ENCODE measurements at regions not wholly inside any gene's neighbourhood (a gene's known extent, or its start where the extent isn't known, plus 50 kb on each side); places are given as distances from the start of the nearest gene placed in this dataset.

GRCh38 chr15:98123834-98124233 lies 163.3 kb downstream of the ARRDC4 start:
- Histone ChIP-seq H3K36me3 (ENCODE audit: control insufficient read depth in 1 of 2, insufficient read depth in 2 of 2, low read length in 1 of 2) (no peaks in the 10 kb centered on the region), H3K4me3 (ENCODE audit: low read length in 2 of 2) (no peak overlapping the region), H3K4me1 (ENCODE audit: control insufficient read depth in 1 of 2, insufficient read depth in 2 of 2, low read length in 2 of 2) (no peaks in the 10 kb centered on the region), H3K27me3 (ENCODE audit: control insufficient read depth in 1 of 2, insufficient read depth in 2 of 2, low read length in 1 of 2) (peaks cover 0 to 3% of the 10 kb centered on the region in 2 donors), H3K27ac (ENCODE audit: low read depth in 1 of 2, low read length in 2 of 2) (no peak overlapping the region), H3K9me3 (ENCODE audit: control insufficient read depth, low read length) (no peaks in the 10 kb centered on the region)
- intact Hi-C loops (cut with DNase I) = no loop called here
- WGBS, 2 donors = 65 to 68% methylated on average over 6 of the region's 6 CpGs
- no peak for ATAC-seq (ENCODE audit: low FRiP score)
- DNase-seq = no peak

GRCh38 chr15:98124581-98124980 lies 164.1 kb downstream of the ARRDC4 start:
- DNase-seq = no peak
- no peak for ATAC-seq (ENCODE audit: low FRiP score)
- 41 to 51% methylated on average over 6 of the region's 6 CpGs for WGBS, 2 donors

GRCh38 chr15:98126326-98127085 lies 166.0 kb downstream of the ARRDC4 start:
- intact Hi-C loops (cut with DNase I) = no loop called here
- H3K27me3 ChIP-seq (ENCODE audit: control insufficient read depth in 1 of 2, insufficient read depth in 2 of 2, low read length in 1 of 2) = no peaks in the 10 kb centered on the region
- H3K27ac ChIP-seq (ENCODE audit: low read depth in 1 of 2, low read length in 2 of 2) = no peak overlapping the region
- H3K36me3 ChIP-seq (ENCODE audit: control insufficient read depth in 1 of 2, insufficient read depth in 2 of 2, low read length in 1 of 2) = no peaks in the 10 kb centered on the region
- H3K9me3 ChIP-seq (ENCODE audit: control insufficient read depth, low read length) = peaks cover 1% of the 10 kb centered on the region
- H3K4me1 ChIP-seq (ENCODE audit: control insufficient read depth in 1 of 2, insufficient read depth in 2 of 2, low read length in 2 of 2) = no peaks in the 10 kb centered on the region
- DNase-seq = no peak
- WGBS, 2 donors = 74 to 77% methylated on average over 8 of the region's 8 CpGs
- no peak for ATAC-seq (ENCODE audit: low FRiP score)
- no peak overlapping the region for H3K4me3 ChIP-seq (ENCODE audit: low read length in 2 of 2)

More at GRCh38 chr15:98124581-98124980, 164.1 kb downstream of the ARRDC4 start:
- no peaks in the 10 kb centered on the region for H3K36me3 ChIP-seq (ENCODE audit: control insufficient read depth in 1 of 2, insufficient read depth in 2 of 2, low read length in 1 of 2)
- H3K27ac ChIP-seq (ENCODE audit: low read depth in 1 of 2, low read length in 2 of 2) = no peak overlapping the region
- no peaks in the 10 kb centered on the region for H3K9me3 ChIP-seq (ENCODE audit: control insufficient read depth, low read length)
- H3K27me3 ChIP-seq (ENCODE audit: control insufficient read depth in 1 of 2, insufficient read depth in 2 of 2, low read length in 1 of 2) = peaks cover 0 to 3% of the 10 kb centered on the region in 2 donors
- intact Hi-C loops (cut with DNase I) = no loop called here
- H3K4me3 ChIP-seq (ENCODE audit: low read length in 2 of 2) = no peak overlapping the region
- H3K4me1 ChIP-seq (ENCODE audit: control insufficient read depth in 1 of 2, insufficient read depth in 2 of 2, low read length in 2 of 2) = no peaks in the 10 kb centered on the region

- no peak overlapping the region for H3K4me3 ChIP-seq (ENCODE audit: low read length in 2 of 2)
- WGBS, 2 donors = 40 to 46% methylated on average over 5 of the region's 5 CpGs
- H3K4me1 ChIP-seq (ENCODE audit: control insufficient read depth in 1 of 2, insufficient read depth in 2 of 2, low read length in 2 of 2) = no peaks in the 10 kb centered on the region
- H3K27ac ChIP-seq (ENCODE audit: low read depth in 1 of 2, low read length in 2 of 2) = no peak overlapping the region
- H3K36me3 ChIP-seq (ENCODE audit: control insufficient read depth in 1 of 2, insufficient read depth in 2 of 2, low read length in 1 of 2) = no peaks in the 10 kb centered on the region
- DNase-seq (no peak), ATAC-seq (ENCODE audit: low FRiP score) (no peak)
- no peaks in the 10 kb centered on the region for H3K27me3 ChIP-seq (ENCODE audit: control insufficient read depth in 1 of 2, insufficient read depth in 2 of 2, low read length in 1 of 2)
- intact Hi-C loops (cut with DNase I) = no loop called here
- peaks cover 1% of the 10 kb centered on the region for H3K9me3 ChIP-seq (ENCODE audit: control insufficient read depth, low read length)
Measured at GRCh38 chr15:98127586-98127985, 167.1 kb downstream of the ARRDC4 start.

GRCh38 chr15:98131924-98132323 lies 171.4 kb downstream of the ARRDC4 start:
- Histone ChIP-seq H3K36me3 (ENCODE audit: control insufficient read depth in 1 of 2, insufficient read depth in 2 of 2, low read length in 1 of 2) (no peaks in the 10 kb centered on the region), H3K27me3 (ENCODE audit: control insufficient read depth in 1 of 2, insufficient read depth in 2 of 2, low read length in 1 of 2) (no peaks in the 10 kb centered on the region), H3K4me3 (ENCODE audit: low read length in 2 of 2) (no peak overlapping the region), H3K27ac (ENCODE audit: low read depth in 1 of 2, low read length in 2 of 2) (no peak overlapping the region), H3K4me1 (ENCODE audit: control insufficient read depth in 1 of 2, insufficient read depth in 2 of 2, low read length in 2 of 2) (no peaks in the 10 kb centered on the region), H3K9me3 (ENCODE audit: control insufficient read depth, low read length) (peaks cover 1% of the 10 kb centered on the region)
- intact Hi-C loops (cut with DNase I) = no loop called here
- 65 to 66% methylated on average over 4 of the region's 4 CpGs for WGBS, 2 donors
- ATAC-seq (ENCODE audit: low FRiP score) = no peak
- DNase-seq = no peak

GRCh38 chr15:98134905-98135304 lies 174.4 kb downstream of the ARRDC4 start:
- peaks cover 1% of the 10 kb centered on the region for H3K9me3 ChIP-seq (ENCODE audit: control insufficient read depth, low read length)
- no peaks in the 10 kb centered on the region for H3K27me3 ChIP-seq (ENCODE audit: control insufficient read depth in 1 of 2, insufficient read depth in 2 of 2, low read length in 1 of 2)
- DNase-seq (no peak), ATAC-seq (ENCODE audit: low FRiP score) (no peak)
- no peaks in the 10 kb centered on the region for H3K4me1 ChIP-seq (ENCODE audit: control insufficient read depth in 1 of 2, insufficient read depth in 2 of 2, low read length in 2 of 2)
- H3K4me3 ChIP-seq (ENCODE audit: low read length in 2 of 2) = no peak overlapping the region
- no peaks in the 10 kb centered on the region for H3K36me3 ChIP-seq (ENCODE audit: control insufficient read depth in 1 of 2, insufficient read depth in 2 of 2, low read length in 1 of 2)
- intact Hi-C loops (cut with DNase I) = no loop called here
- no peak overlapping the region for H3K27ac ChIP-seq (ENCODE audit: low read depth in 1 of 2, low read length in 2 of 2)
- WGBS, 2 donors = 57 to 58% methylated on average over 7 of the region's 7 CpGs

- no peaks in the 10 kb centered on the region for H3K9me3 ChIP-seq (ENCODE audit: control insufficient read depth, low read length)
- no peaks in the 10 kb centered on the region for H3K4me1 ChIP-seq (ENCODE audit: control insufficient read depth in 1 of 2, insufficient read depth in 2 of 2, low read length in 2 of 2)
- DNase-seq (no peak), ATAC-seq (ENCODE audit: low FRiP score) (no peak)
- no peak overlapping the region for H3K27ac ChIP-seq (ENCODE audit: low read depth in 1 of 2, low read length in 2 of 2)
- no peak overlapping the region for H3K4me3 ChIP-seq (ENCODE audit: low read length in 2 of 2)
- 70 to 76% methylated on average over 6 of the region's 6 CpGs for WGBS, 2 donors
- no peaks in the 10 kb centered on the region for H3K27me3 ChIP-seq (ENCODE audit: control insufficient read depth in 1 of 2, insufficient read depth in 2 of 2, low read length in 1 of 2)
- H3K36me3 ChIP-seq (ENCODE audit: control insufficient read depth in 1 of 2, insufficient read depth in 2 of 2, low read length in 1 of 2) = no peaks in the 10 kb centered on the region
- intact Hi-C loops (cut with DNase I) = no loop called here
Measured at GRCh38 chr15:98138910-98139309, 178.4 kb downstream of the ARRDC4 start.

- 46 to 51% methylated on average over 4 of the region's 4 CpGs for WGBS, 2 donors
- no peak overlapping the region for H3K27ac ChIP-seq (ENCODE audit: low read depth in 1 of 2, low read length in 2 of 2)
Measured at GRCh38 chr15:98139337-98139736, 178.8 kb downstream of the ARRDC4 start.

GRCh38 chr15:98142572-98142971 lies 182.1 kb downstream of the ARRDC4 start:
- Histone ChIP-seq H3K27ac (ENCODE audit: low read depth in 1 of 2, low read length in 2 of 2) (no peak overlapping the region), H3K4me3 (ENCODE audit: low read length in 2 of 2) (no peak overlapping the region), H3K27me3 (ENCODE audit: control insufficient read depth in 1 of 2, insufficient read depth in 2 of 2, low read length in 1 of 2) (no peaks in the 10 kb centered on the region), H3K9me3 (ENCODE audit: control insufficient read depth, low read length) (no peaks in the 10 kb centered on the region), H3K36me3 (ENCODE audit: control insufficient read depth in 1 of 2, insufficient read depth in 2 of 2, low read length in 1 of 2) (no peaks in the 10 kb centered on the region), H3K4me1 (ENCODE audit: control insufficient read depth in 1 of 2, insufficient read depth in 2 of 2, low read length in 2 of 2) (no peaks in the 10 kb centered on the region)
- ATAC-seq (ENCODE audit: low FRiP score) (no peak), DNase-seq (no peak)
- WGBS, 2 donors = 42 to 50% methylated on average over 2 of the region's 2 CpGs
- intact Hi-C loops (cut with DNase I) = no loop called here

More at GRCh38 chr15:98139337-98139736, 178.8 kb downstream of the ARRDC4 start:
- Histone ChIP-seq H3K27me3 (ENCODE audit: control insufficient read depth in 1 of 2, insufficient read depth in 2 of 2, low read length in 1 of 2) (no peaks in the 10 kb centered on the region), H3K4me1 (ENCODE audit: control insufficient read depth in 1 of 2, insufficient read depth in 2 of 2, low read length in 2 of 2) (no peaks in the 10 kb centered on the region), H3K4me3 (ENCODE audit: low read length in 2 of 2) (no peak overlapping the region), H3K36me3 (ENCODE audit: control insufficient read depth in 1 of 2, insufficient read depth in 2 of 2, low read length in 1 of 2) (no peaks in the 10 kb centered on the region), H3K9me3 (ENCODE audit: control insufficient read depth, low read length) (no peaks in the 10 kb centered on the region)
- intact Hi-C loops (cut with DNase I) = no loop called here
- no peak for ATAC-seq (ENCODE audit: low FRiP score)
- no peak for DNase-seq

All from aorta (tissue), 5 donors.